IPS-18c (cell line): ENCODE measurements at regions not wholly inside any gene's neighbourhood (a gene's known extent, or its start where the extent isn't known, plus 50 kb on each side); places are given as distances from the start of the nearest gene placed in this dataset.
"Not testable (repeated sequence)": the region's sequence is repeated elsewhere in the genome, so short reads cannot be mapped to it uniquely, and the experiment has no call there.

ENCODE experiments used
- H3K4me3 ChIP-seq: 2 replicates; pipeline ENCODE4 v1.7.0; 2013; ENCODE audit warnings: low read depth, mild to moderate bottlenecking, low read length, moderate library complexity; ENCODE audit not compliant: insufficient read depth
- H3K9me3 ChIP-seq: one replicate; pipeline ENCODE4 v1.6.1; 2013; ENCODE audit warnings: mild to moderate bottlenecking, low read length, moderate library complexity; ENCODE audit not compliant: control insufficient read depth, insufficient read depth

GRCh38 chr17:20676656-20677055 is 97.1 kb downstream of the CDRT15L2 start:
- H3K4me3 ChIP-seq, H3K9me3 ChIP-seq: not testable (repeated sequence)

- not testable (repeated sequence) for H3K9me3 ChIP-seq, H3K4me3 ChIP-seq
Observed at GRCh38 chr17:20677469-20677868, 97.9 kb downstream of the CDRT15L2 start.

DNA sequence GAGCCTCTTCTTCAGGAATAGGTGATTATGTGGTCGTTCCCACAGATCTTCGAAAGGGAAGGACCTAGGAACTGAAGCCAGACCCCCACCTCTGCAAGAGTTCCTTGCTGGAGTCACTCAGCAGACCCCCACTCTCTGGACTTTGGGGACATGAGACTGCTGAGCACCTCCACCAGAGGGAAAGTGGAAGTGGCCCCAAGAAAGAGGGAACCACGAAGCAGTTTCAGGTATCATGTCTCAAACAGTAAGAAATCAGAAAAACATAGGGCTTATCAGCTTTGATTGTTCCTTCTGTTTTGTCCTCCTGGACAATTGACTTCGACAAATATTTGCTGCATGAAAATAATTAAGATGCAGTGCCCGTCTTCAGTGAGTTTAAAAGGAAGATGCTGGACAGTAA is 98.9 kb downstream of the CDRT15L2 start:
- H3K9me3 ChIP-seq, H3K4me3 ChIP-seq: not testable (repeated sequence)

GRCh38 chr17:20681746-20682722 is 102.5 kb downstream of the CDRT15L2 start:
- H3K4me3 ChIP-seq: not testable (repeated sequence)

DNA sequence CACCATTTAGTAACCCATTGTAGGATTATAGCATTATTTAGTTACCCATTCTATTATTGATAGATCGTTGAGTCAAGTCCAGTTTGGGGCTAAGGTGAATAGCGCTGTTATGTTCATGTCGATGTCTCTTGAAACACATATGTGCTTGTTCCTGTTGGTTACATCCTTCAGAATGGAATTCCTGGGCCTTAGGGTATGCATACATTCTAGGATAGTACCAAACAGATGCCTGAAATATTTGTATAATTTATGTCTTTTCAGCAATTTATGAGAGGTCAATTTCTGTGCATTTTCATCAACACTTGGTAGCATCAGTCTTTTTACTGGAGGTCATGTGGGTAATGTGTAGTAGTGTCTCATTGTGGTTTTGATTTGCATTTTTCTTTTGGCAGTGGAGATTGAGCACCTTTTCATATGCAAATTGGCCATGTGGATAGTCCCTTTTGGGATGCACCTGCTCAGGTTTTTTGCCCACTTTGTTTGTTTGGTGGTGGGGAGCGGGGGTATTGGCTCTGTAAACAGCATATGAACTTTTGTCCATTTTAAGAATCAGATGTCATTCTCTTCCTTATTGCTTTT is 104.2 kb downstream of the CDRT15L2 start:
- not testable (repeated sequence) for H3K9me3 ChIP-seq, H3K4me3 ChIP-seq

More at GRCh38 chr17:20681746-20682722, 102.5 kb downstream of the CDRT15L2 start:
- H3K9me3 ChIP-seq: not testable (repeated sequence)

DNA sequence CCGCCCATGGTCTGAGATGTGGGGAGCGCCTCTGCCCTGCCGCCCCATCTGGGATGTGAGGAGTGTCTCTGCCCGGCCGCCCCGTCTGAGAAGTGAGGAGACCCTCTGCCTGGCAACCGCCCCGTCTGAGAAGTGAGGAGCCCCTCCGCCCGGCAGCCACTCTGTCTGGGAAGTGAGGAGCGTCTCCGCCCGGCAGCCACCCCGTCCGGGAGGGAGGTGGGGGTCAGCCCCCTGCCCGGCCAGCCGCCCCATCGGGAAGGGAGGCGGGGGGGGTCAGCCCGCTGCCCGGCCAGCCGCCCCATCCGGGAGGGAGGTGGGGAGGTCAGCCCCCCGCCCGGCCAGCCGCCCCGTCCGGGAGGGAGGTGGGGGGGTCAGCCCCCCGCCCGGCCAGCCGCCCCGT is 105.5 kb downstream of the CDRT15L2 start:
- H3K9me3 ChIP-seq, H3K4me3 ChIP-seq: not testable (repeated sequence)

DNA sequence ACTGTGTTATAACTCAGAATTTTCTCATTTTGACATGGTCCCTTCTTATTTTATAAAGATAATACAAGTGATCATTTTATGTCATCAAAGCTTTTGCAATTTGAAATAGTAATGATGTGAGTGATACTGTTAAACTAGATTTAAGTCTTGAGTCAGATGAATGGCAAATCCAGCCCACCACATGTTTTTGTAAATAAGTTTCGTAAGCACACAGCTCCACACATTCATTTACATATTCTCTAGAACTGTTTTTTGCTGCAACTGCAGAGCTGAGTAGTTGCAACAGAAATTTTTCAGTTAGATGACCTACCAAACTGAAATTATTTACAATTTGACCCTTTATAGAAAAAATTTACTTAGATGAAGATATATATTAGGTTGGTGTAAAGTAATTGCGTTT is 108.1 kb downstream of the CDRT15L2 start:
- H3K9me3 ChIP-seq, H3K4me3 ChIP-seq: not testable (repeated sequence)

DNA sequence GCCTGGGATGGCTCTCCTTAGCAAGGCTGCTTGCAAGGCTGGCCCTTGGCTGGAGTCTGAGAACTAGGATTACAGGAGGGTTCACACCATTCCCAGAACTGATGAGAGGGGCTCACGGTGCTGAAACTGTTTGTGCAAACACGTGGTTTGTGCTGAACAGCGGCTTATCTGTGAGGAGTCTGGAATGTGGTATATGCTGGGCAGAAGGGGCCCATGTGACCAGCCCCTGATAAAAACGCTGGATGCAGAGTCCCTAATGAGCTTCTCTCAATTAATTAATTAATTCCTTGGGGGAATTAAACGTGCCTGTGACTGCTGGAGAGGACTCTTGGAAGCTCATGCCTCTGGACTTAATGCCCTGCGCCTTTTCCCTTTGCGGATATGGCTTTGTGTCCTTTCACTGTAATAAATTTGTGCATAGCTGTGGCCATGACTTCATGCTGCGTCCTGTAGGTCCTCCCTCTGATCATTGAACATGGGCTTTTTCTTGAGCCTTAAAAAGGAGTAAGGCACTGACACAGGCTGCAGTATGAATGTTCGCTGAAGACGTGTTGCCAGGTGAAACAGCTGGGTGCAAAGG is 109.7 kb downstream of the CDRT15L2 start:
- H3K4me3 ChIP-seq, H3K9me3 ChIP-seq: not testable (repeated sequence)

GRCh38 chr17:20692706-20693105 is 113.2 kb downstream of the CDRT15L2 start:
- H3K9me3 ChIP-seq, H3K4me3 ChIP-seq: not testable (repeated sequence)

- not testable (repeated sequence) for H3K4me3 ChIP-seq, H3K9me3 ChIP-seq
Observed at GRCh38 chr17:20695871-20696270, 116.3 kb downstream of the CDRT15L2 start.

GRCh38 chr17:20698463-20699206 is 119.1 kb downstream of the CDRT15L2 start:
- H3K9me3 ChIP-seq, H3K4me3 ChIP-seq: not testable (repeated sequence)

DNA sequence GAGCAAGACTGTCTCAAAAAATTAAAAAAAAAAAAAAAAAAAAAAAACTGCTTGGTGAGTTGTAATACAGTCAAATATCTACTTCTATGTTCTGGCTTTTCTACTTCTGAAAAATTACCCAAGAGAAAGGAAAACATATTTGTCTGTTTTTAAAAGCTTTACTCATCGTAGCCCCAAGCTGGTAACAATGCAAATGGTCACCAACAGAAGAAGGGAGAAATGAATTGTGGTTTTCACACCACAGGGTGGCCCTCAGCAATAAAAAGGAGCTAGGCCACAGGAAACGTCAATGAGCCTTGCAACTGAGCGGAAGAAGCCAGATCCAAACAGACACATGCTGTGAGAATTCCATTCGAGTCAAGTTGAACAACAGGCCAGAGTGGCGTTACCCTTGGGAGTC is 121.0 kb downstream of the CDRT15L2 start:
- not testable (repeated sequence) for H3K9me3 ChIP-seq, H3K4me3 ChIP-seq

DNA sequence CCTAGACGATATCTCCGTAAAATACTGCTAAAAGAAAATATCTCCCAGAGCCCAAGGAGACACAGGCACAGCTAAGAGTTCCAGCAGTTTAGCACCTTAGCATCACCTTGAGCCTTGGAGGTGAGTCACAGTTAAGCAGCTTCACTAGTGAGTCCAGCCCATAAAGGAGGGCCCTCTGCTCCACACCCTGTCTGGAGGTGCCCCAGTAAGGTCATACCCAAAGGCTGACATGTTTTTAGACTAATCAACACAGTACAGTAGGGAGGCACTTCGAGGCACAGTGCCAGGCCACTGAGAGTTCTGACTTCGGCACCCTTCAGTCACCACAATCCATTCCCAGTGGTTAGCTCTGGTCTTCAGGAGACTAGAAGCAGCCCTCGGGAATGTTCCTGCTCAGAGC is 121.8 kb downstream of the CDRT15L2 start:
- H3K4me3 ChIP-seq, H3K9me3 ChIP-seq: not testable (repeated sequence)

- Histone ChIP-seq H3K4me3 (no peak overlapping the region), H3K9me3 (peaks cover 2% of the 10 kb centered on the region)
Observed at GRCh38 chr17:20702692-20703091, 123.2 kb downstream of the CDRT15L2 start.

GRCh38 chr17:20703781-20704180 is 124.3 kb downstream of the CDRT15L2 start:
- Histone ChIP-seq H3K9me3 (peaks cover 2% of the 10 kb centered on the region), H3K4me3 (no peak overlapping the region)

DNA sequence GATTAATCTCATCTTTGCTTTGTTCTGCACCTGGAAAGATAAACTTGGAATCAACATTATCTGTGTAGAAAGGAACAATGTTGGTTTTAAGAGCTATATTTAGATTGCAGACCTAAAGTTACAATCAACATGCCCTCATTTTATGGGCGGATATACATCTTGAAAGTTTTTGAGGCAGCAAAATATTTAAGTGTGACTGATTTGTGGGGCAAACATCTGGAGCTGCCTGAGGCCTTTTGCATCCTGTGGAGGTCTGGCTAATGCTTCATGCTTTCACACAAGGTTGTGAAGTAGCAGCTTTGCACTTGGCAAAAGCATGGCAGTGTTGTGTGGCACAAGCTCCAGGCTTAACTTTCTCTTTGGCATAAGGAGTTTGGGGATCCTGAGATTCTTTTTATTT is 125.7 kb downstream of the CDRT15L2 start:
- not testable (repeated sequence) for H3K9me3 ChIP-seq, H3K4me3 ChIP-seq

DNA sequence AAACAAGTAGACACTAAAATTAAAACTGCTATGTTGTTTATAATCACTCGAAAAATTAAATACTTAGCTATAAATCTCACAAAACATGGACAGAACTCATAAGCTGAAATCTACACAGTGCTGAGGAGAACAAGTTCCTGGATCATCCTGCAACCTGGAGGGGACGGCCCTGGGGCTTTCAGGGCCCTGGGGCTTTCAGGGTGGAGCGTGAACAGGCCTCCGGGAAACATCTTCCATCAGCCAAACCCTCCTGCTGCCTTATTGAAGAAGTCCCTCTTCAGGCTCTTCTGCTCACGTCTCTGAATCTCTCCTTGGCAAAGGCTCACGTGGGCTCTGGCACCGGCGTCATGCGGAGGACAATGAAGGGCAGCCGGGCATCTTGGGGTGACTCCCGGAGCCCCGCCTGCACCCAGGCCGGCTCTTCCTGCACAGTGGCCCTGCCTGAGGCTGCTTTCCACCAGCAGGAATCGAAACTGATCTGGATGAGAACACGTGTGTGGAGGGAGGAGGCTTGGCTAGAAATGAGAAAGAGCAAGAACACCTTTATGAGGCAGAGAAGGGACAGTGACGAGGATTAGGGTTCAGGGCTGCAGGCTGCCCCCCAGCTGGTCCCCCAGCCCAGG is 127.3 kb downstream of the CDRT15L2 start:
- H3K9me3 ChIP-seq: peaks cover 2% of the 10 kb centered on the region
- H3K4me3 ChIP-seq: no peak overlapping the region
